HG02759 (cell line): ENCODE measurements at regions not wholly inside any gene's neighbourhood (a gene's known extent, or its start where the extent isn't known, plus 50 kb on each side); places are given as distances from the start of the nearest gene placed in this dataset.

Source experiments
- ATAC-seq: cut with Tn5 transposase; IDR thresholded peaks from one replicate; pipeline ENCODE4 v1.9.1; 2021; ENCODE audit warnings: mild to moderate bottlenecking, moderate library complexity; ENCODE audit not compliant: unreplicated experiment

- ATAC-seq: no peak
Measured at GRCh38 chr11:92527467-92527866, 302.8 kb downstream of the FAT3 start.

GRCh38 chr11:92528001-92528400 is 303.4 kb downstream of the FAT3 start:
- ATAC-seq: no peak

GRCh38 chr11:92531065-92531739 is 306.6 kb downstream of the FAT3 start:
- no peak for ATAC-seq

- no peak for ATAC-seq
Measured at GRCh38 chr11:92533657-92534335, 309.2 kb downstream of the FAT3 start.

GRCh38 chr11:92536883-92537282 is 312.3 kb downstream of the FAT3 start:
- no peak for ATAC-seq

- ATAC-seq: no peak
Measured at GRCh38 chr11:92540096-92540495, 315.5 kb downstream of the FAT3 start.

GRCh38 chr11:92545906-92546471 is 321.4 kb downstream of the FAT3 start:
- ATAC-seq: no peak

GRCh38 chr11:92546603-92547002 is 322.0 kb downstream of the FAT3 start:
- no peak for ATAC-seq

GRCh38 chr11:92550411-92550810 is 325.8 kb downstream of the FAT3 start:
- no peak for ATAC-seq

- no peak for ATAC-seq
Measured at GRCh38 chr11:92550871-92551270, 326.3 kb downstream of the FAT3 start.

GRCh38 chr11:92552942-92553341 is 328.3 kb downstream of the FAT3 start:
- no peak for ATAC-seq

- no peak for ATAC-seq
Measured at GRCh38 chr11:92554688-92555087, 330.1 kb downstream of the FAT3 start.

- ATAC-seq: no peak
Measured at GRCh38 chr11:92556431-92556830, 331.8 kb downstream of the FAT3 start.

- ATAC-seq: no peak
Measured at GRCh38 chr11:92557879-92558278, 333.3 kb downstream of the FAT3 start.

GRCh38 chr11:92558323-92558722 is 333.7 kb downstream of the FAT3 start:
- no peak for ATAC-seq

GRCh38 chr11:92569726-92570125 is 345.1 kb downstream of the FAT3 start:
- no peak for ATAC-seq

GRCh38 chr11:92572559-92572958 is 347.9 kb downstream of the FAT3 start:
- ATAC-seq: no peak

GRCh38 chr11:92576315-92576714 is 351.7 kb downstream of the FAT3 start:
- ATAC-seq: no peak

- no peak for ATAC-seq
Measured at GRCh38 chr11:92580908-92581307, 356.3 kb downstream of the FAT3 start.

GRCh38 chr11:92588393-92588792 is 363.8 kb downstream of the FAT3 start:
- no peak for ATAC-seq

GRCh38 chr11:92589512-92589911 is 364.9 kb downstream of the FAT3 start:
- no peak for ATAC-seq

- no peak for ATAC-seq
Measured at GRCh38 chr11:92591521-92591920, 366.9 kb downstream of the FAT3 start.
